Upper lobe of left lung (tissue), 6 donors: ENCODE measurements at regions not wholly inside any gene's neighbourhood (a gene's known extent, or its start where the extent isn't known, plus 50 kb on each side); places are given as distances from the start of the nearest gene placed in this dataset.

Source experiments
- ATAC-seq, 2 donors: fragments of 200-7000 bp; cut with Tn5 transposase; one replicate each; pipeline ENCODE4 v1.9.1; 2022; ENCODE audit warnings: mild to moderate bottlenecking in 2 of 2, moderate library complexity in 2 of 2; ENCODE audit not compliant: low FRiP score in 2 of 2
- DNase-seq, 2 donors: peaks; one replicate each; pipeline ENCODE4 v3.0.0-alpha.2; 2019 to 2020
- H3K27ac ChIP-seq, 4 donors: fragments of 200-600 bp; sonication (generic); one replicate each; pipeline ENCODE4 v1.5.1; 2016 to 2019
- H3K27me3 ChIP-seq, 4 donors: fragments of 200-600 bp; sonication (generic); one replicate each; pipeline ENCODE4 v1.5.1; 2017 to 2019
- H3K36me3 ChIP-seq, 4 donors: fragments of 200-600 bp; sonication (generic); one replicate each; pipeline ENCODE4 v1.5.1; 2016 to 2019
- H3K4me1 ChIP-seq, 4 donors: fragments of 200-600 bp; sonication (generic); one replicate each; pipeline ENCODE4 v1.5.1; 2018 to 2019
- H3K4me3 ChIP-seq, 4 donors: fragments of 200-600 bp; sonication (generic); one replicate each; pipeline ENCODE4 v1.5.1; 2017 to 2019; ENCODE audit warnings: mild to moderate bottlenecking in 2 of 4, moderate library complexity in 1 of 4
- H3K9me3 ChIP-seq, 4 donors: fragments of 200-600 bp; sonication (generic); one replicate each; pipeline ENCODE4 v1.5.1; 2018 to 2019
- EP300 ChIP-seq, 4 donors: sonication (generic); formaldehyde crosslinking; IDR thresholded peaks; one replicate each; pipeline ENCODE4 v1.5.1; 2017; ENCODE audit warnings: antibody characterized with exemption in 4 of 4, control low read depth in 2 of 4
- POLR2A ChIP-seq, 4 donors: fragments of 450-650 bp; IDR thresholded peaks; one replicate each; pipeline ENCODE4 v1.5.1; 2016 to 2017; ENCODE audit warnings: antibody characterized with exemption in 4 of 4, mild to moderate bottlenecking in 2 of 4
- POLR2AphosphoS5 ChIP-seq, 2 donors: sonication (generic); formaldehyde crosslinking; IDR thresholded peaks; one replicate each; pipeline ENCODE4 v1.5.1; 2017; ENCODE audit warnings: antibody characterized with exemption in 2 of 2
- WGBS, 2 donors: methylation state at CpG; one replicate each; pipeline ENCODE4 v1.1.5; 2017 to 2018; 5-methylcytosine and 5-hydroxymethylcytosine counted together
- TF ChIP-seq, protein P1 (sequence below), 6 experiments: fragments of 450-650 bp in 4 of 6; fragments of 200-600 bp in 2 of 6; sonication (generic) in 2 of 6; IDR thresholded peaks; one replicate each; pipeline ENCODE4 v1.5.1; 2016 to 2019; ENCODE audit warnings: antibody characterized with exemption in 6 of 6
- donor health status: DM: no; HTN: no; CAD: no; lungs with moderate emphysema.
- donor health status: DM: no; HTN: yes; CAD: no; lungs with severe emphysema.

DNA sequence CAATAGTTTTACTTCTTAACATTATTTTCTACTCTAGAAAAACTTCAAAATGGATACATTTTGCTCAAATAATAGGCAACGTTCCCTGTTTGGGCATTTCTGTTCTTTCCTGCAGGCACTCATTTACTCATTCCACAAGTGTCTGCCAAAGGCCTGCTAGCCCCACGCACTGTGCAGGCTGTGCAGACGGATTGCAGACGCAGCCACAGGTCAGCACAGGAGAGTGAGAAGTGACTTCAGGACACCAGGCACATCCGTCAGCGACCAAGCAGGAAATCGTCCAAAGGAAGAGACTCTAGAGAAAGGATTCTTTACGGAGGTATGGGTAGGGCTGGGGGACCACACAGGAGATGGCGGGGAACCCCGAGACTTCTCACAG is 103.0 kb upstream of the AGAP1 start:
- no peak for ATAC-seq
- TF ChIP-seq, protein P1, sequence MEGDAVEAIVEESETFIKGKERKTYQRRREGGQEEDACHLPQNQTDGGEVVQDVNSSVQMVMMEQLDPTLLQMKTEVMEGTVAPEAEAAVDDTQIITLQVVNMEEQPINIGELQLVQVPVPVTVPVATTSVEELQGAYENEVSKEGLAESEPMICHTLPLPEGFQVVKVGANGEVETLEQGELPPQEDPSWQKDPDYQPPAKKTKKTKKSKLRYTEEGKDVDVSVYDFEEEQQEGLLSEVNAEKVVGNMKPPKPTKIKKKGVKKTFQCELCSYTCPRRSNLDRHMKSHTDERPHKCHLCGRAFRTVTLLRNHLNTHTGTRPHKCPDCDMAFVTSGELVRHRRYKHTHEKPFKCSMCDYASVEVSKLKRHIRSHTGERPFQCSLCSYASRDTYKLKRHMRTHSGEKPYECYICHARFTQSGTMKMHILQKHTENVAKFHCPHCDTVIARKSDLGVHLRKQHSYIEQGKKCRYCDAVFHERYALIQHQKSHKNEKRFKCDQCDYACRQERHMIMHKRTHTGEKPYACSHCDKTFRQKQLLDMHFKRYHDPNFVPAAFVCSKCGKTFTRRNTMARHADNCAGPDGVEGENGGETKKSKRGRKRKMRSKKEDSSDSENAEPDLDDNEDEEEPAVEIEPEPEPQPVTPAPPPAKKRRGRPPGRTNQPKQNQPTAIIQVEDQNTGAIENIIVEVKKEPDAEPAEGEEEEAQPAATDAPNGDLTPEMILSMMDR (IDR thresholded peaks at IDR 0.05) = no peak
- no peak overlapping the region for H3K4me3 ChIP-seq
- no peak for DNase-seq
- no peak overlapping the region for H3K27ac ChIP-seq
- H3K36me3 ChIP-seq = no peaks in the 10 kb centered on the region
- H3K27me3 ChIP-seq = no peaks in the 10 kb centered on the region
- no peaks in the 10 kb centered on the region for H3K4me1 ChIP-seq
- H3K9me3 ChIP-seq = no peaks in the 10 kb centered on the region
- 62 to 69% methylated on average over 10 of the region's 10 CpGs for WGBS, 2 donors

DNA sequence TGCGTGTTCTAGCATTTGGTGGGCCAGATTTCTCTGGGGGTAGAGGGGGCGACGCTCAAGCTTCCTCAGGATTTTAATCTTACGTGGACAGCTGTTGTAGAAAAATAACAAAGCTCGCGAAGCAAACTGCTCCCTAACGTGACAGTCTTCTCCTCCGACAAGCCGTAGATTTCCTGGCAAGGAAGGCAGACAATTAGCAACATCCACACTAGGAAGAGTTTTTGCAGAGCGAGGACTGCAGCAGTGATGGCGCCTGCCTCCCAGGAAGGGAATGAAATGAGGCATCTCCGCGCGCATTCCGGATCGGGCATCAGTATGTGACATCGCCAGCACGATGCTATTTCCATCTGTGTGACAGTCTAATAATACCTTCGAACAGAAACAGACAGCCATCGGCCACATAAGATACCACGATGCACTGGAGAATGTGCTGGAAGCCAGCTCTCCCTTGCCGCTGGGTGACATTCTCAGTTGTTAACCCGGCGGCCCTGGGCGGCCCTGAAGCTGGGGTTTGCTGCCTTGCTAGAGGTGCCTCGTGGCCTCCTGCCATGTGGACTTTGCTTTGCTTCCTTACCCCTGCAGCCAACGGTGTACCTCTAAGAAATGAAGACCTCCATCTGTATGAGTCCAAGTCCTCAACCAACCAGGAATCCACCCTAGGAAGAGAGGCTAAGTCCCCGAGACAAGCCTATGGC is 101.8 kb upstream of the AGAP1 start:
- Histone ChIP-seq H3K36me3 (no peaks in the 10 kb centered on the region), H3K27ac (no peak overlapping the region), H3K4me3 (no peak overlapping the region), H3K9me3 (no peaks in the 10 kb centered on the region), H3K27me3 (no peaks in the 10 kb centered on the region), H3K4me1 (no peaks in the 10 kb centered on the region)
- 82 to 90% methylated on average over 22 to 28 of the region's 28 CpGs for WGBS, 2 donors
- TF ChIP-seq, protein P1 (IDR thresholded peaks at IDR 0.05) = no peak
- TF ChIP-seq POLR2AphosphoS5 (IDR thresholded peaks at IDR 0.05) = no peak
- TF ChIP-seq EP300 (IDR thresholded peaks at IDR 0.05) = no peak
- TF ChIP-seq POLR2A (IDR thresholded peaks at IDR 0.05) = no peak
- DNase-seq = peak in 1 of 2 donors; percentile 50
- no peak for ATAC-seq

DNA sequence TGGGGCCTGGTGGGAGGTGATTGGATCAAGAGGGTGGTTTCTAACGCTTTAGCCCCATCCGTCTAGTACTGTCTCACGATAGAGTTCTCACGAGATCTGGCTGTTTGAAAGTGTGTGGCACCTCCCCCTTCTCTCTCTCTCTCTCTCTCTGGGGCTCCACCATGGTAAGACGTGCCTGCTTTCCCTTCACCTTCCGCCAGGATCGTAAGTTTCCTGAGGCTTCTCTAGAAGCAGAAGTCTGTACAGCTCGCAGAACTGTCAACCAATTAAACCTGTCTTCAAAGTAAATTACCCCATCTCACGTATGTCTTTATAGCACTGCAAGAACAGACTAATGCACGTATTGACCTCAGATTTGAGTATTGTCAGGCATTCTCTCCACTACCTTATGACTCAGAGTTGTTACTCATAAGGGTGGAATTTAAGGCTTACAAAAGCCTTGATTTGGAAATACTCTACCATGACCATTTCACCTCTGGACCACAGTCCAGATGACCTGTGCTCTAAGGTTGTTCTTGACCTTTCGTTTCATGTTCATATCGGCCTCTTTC is 99.5 kb upstream of the AGAP1 start:
- 87 to 89% methylated on average over 12 of the region's 12 CpGs for WGBS, 2 donors
- H3K9me3 ChIP-seq = no peaks in the 10 kb centered on the region
- H3K36me3 ChIP-seq = no peaks in the 10 kb centered on the region
- H3K4me1 ChIP-seq = no peaks in the 10 kb centered on the region
- no peak for TF ChIP-seq POLR2A (IDR thresholded peaks at IDR 0.05)
- TF ChIP-seq, protein P1 (IDR thresholded peaks at IDR 0.05) = no peak
- no peak for TF ChIP-seq POLR2AphosphoS5 (IDR thresholded peaks at IDR 0.05)
- no peak for TF ChIP-seq EP300 (IDR thresholded peaks at IDR 0.05)
- H3K27ac ChIP-seq = no peak overlapping the region
- no peak for DNase-seq
- ATAC-seq = no peak
- H3K4me3 ChIP-seq = no peak overlapping the region
- H3K27me3 ChIP-seq = no peaks in the 10 kb centered on the region

DNA sequence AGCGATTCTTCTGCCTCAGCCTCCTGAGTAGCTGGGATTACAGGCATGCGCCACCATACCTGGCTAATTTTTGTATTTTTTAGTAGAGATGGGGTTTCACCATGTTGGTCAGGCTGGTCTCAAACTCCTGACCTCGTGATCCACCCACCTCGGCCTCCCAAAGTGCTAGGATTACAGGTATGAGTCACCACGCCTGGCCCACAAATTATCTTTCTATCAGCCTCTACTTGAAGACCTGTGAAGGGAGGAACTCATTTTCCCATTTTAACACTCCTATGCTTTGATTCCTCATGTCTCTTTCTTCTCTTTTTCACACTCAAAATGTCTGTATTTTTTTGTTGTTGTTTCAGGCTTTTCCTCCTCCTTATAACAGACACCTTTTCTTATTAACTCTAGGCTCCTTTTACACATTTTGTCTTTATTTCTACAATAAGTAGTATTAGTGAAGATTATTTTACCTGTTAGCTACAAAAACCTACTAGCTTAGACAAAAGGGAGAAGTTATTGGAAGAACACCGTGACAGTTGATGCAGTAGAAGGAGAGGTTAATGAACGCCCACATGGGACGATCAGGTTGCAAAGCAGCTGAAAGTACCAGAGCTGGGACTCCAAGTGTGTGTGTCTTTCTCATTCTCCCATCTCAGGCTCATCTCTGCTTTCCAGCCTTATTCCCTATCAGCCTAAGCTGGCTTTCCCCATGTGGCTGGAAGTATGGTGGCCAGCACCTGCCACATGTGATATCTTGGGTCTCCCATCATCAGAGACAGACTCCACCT is 97.6 kb upstream of the AGAP1 start:
- Histone ChIP-seq H3K27me3 (no peaks in the 10 kb centered on the region), H3K9me3 (no peaks in the 10 kb centered on the region), H3K4me1 (no peaks in the 10 kb centered on the region), H3K27ac (no peak overlapping the region), H3K4me3 (no peak overlapping the region), H3K36me3 (no peaks in the 10 kb centered on the region)
- ATAC-seq (no peak), DNase-seq (no peak)
- WGBS, 2 donors = 88 to 89% methylated on average over 8 of the region's 8 CpGs
- TF ChIP-seq EP300 (IDR thresholded peaks at IDR 0.05) (no peak), POLR2A (IDR thresholded peaks at IDR 0.05) (no peak)

DNA sequence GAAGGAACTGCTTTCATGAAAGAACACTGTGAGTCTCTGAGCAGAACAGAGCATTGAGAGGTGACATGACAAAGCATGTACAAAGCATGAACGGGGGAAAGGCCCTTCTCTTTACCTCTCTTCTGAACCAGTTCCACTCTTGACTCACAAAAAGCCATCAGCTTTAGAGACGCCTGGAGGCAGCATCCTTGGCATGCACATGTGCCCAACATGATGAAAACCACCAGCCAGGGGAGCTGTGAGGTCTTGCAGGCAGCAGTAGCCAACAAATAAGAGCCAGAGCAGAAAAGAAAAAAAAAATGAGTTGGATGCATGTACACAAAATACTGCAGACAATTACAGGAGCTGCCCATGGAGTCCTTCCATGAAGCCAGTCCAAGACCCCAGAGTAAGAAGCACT is 95.5 kb upstream of the AGAP1 start:
- Histone ChIP-seq H3K4me3 (no peak overlapping the region), H3K36me3 (no peaks in the 10 kb centered on the region), H3K27me3 (no peaks in the 10 kb centered on the region), H3K27ac (no peak overlapping the region), H3K4me1 (no peaks in the 10 kb centered on the region), H3K9me3 (no peaks in the 10 kb centered on the region)
- DNase-seq = no peak
- 76 to 86% methylated on average over 2 of the region's 2 CpGs for WGBS, 2 donors
- ATAC-seq = no peak
- TF ChIP-seq, protein P1 (IDR thresholded peaks at IDR 0.05) = no peak
- TF ChIP-seq POLR2A (IDR thresholded peaks at IDR 0.05) = no peak
- TF ChIP-seq EP300 (IDR thresholded peaks at IDR 0.05) = no peak
- TF ChIP-seq POLR2AphosphoS5 (IDR thresholded peaks at IDR 0.05) = no peak
